ENCODE measurements at regions not wholly inside any gene's neighbourhood (a gene's known extent, or its start where the extent isn't known, plus 50 kb on each side); places are given as distances from the start of the nearest gene placed in this dataset.

DNA sequence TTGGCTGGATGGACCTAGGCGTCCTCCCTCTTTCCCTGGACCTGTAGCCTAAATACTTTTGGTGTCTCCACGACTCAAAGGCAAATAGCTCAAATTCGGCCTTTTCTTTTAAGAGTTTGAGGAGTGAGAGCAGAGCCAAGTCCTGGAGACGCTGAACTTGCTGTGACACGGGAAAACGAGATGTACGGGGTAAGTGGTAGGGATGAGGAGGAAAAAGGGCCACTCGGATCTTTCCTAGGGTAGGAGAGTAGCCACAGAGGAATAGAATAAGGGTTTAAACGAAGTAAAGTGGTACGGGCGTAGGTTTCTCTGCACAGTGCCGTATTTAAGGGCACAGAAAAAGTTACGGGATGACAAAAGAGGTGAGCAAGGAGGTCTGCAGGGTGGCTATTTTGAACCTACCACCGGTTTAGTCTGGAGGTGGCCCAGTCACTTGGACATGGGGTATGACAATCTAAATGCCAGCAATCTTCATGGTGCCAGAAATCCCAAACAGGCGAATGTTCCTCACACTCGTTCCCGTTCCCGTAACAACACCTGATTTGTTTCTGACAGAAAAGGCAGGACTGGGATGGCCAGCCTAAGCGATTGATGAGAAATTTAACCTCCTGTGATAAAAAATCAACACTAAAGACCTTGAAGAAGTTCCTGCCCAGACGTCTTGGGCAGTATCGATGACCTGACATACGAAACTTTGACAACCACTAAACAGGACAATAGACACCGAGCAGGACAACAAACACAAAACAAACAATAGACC, 149.3 kb downstream of the TRIM27 start:
- TF ChIP-seq TAF1 (IDR thresholded peaks at IDR 0.05; ENCODE audit: borderline replicate concordance, insufficient read depth, low read length) (no peak), POLR2AphosphoS5 (IDR thresholded peaks at IDR 0.05; ENCODE audit: low read depth, low read length) (no peak), FOXP2 (optimal IDR thresholded peaks at IDR 0.05; ENCODE audit: borderline replicate concordance, extremely low read depth, extremely low read length, insufficient read depth) (no peak), SIN3A (IDR thresholded peaks at IDR 0.05; ENCODE audit: borderline replicate concordance, insufficient read depth, low read length) (no peak)
- TF ChIP-seq, protein P1, sequence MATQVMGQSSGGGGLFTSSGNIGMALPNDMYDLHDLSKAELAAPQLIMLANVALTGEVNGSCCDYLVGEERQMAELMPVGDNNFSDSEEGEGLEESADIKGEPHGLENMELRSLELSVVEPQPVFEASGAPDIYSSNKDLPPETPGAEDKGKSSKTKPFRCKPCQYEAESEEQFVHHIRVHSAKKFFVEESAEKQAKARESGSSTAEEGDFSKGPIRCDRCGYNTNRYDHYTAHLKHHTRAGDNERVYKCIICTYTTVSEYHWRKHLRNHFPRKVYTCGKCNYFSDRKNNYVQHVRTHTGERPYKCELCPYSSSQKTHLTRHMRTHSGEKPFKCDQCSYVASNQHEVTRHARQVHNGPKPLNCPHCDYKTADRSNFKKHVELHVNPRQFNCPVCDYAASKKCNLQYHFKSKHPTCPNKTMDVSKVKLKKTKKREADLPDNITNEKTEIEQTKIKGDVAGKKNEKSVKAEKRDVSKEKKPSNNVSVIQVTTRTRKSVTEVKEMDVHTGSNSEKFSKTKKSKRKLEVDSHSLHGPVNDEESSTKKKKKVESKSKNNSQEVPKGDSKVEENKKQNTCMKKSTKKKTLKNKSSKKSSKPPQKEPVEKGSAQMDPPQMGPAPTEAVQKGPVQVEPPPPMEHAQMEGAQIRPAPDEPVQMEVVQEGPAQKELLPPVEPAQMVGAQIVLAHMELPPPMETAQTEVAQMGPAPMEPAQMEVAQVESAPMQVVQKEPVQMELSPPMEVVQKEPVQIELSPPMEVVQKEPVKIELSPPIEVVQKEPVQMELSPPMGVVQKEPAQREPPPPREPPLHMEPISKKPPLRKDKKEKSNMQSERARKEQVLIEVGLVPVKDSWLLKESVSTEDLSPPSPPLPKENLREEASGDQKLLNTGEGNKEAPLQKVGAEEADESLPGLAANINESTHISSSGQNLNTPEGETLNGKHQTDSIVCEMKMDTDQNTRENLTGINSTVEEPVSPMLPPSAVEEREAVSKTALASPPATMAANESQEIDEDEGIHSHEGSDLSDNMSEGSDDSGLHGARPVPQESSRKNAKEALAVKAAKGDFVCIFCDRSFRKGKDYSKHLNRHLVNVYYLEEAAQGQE (IDR thresholded peaks at IDR 0.05; ENCODE audit: insufficient read depth in 1 of 2, low read depth in 2 of 2, low read length in 2 of 2), result no peak

DNA sequence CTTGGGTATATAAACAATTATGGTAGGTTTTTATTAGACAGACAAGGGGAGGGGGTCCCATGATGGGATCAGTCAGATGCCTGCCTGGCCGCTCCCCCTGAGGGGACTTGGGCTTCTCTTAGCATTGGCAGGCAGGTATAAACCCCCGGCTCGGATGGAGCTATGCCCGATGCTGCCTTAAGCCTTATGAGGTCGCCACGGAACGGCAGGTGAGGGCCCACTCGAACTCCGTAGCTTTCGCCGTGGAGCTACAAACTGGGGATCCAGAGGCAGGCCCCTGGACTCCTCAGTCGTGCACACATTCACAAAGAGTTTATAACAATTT, 148.8 kb downstream of the TRIM27 start:
- TF ChIP-seq SIN3A (IDR thresholded peaks at IDR 0.05; ENCODE audit: borderline replicate concordance, insufficient read depth, low read length) (no peak), POLR2AphosphoS5 (IDR thresholded peaks at IDR 0.05; ENCODE audit: low read depth, low read length) (no peak), FOXP2 (optimal IDR thresholded peaks at IDR 0.05; ENCODE audit: borderline replicate concordance, extremely low read depth, extremely low read length, insufficient read depth) (no peak), TAF1 (IDR thresholded peaks at IDR 0.05; ENCODE audit: borderline replicate concordance, insufficient read depth, low read length) (no peak)
- TF ChIP-seq, protein P1 (IDR thresholded peaks at IDR 0.05; ENCODE audit: insufficient read depth in 1 of 2, low read depth in 2 of 2, low read length in 2 of 2), result no peak

DNA sequence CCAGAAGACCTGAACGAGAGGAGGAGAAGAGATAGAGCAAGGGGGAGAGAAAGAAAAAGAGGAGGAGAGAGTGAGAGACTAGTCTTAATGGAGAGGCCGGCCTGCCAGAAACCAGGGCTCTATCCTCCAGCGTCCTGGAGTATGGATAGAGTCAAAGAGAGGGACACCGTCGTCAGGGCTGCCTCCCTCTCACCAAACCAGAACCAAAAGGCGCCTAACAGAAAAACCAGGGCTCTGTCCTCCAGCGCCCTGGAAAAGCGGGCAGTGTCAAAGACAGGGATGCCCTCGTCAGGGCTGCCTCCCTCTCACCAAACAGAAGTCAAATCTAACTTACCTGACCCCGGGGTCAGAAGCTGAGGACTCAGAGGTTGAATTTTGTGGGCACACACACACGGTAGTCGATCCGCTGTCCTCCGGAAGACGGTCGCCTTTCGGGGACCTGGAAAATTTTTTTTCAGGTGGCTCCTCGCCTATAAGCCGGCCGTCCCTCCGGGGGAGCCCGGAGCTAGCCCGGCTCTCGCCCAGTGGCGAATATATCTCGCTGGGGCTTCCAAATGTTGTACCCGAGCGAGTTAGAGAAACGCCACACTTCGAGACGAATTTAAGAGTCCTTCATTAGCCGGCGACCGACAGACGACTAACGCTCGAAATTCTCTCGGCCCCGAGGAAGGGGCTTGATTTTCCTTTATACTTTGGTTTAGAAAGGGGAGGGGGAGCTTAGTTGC, 148.2 kb downstream of the TRIM27 start:
- TF ChIP-seq POLR2AphosphoS5 (IDR thresholded peaks at IDR 0.05; ENCODE audit: low read depth, low read length) (no peak), SIN3A (IDR thresholded peaks at IDR 0.05; ENCODE audit: borderline replicate concordance, insufficient read depth, low read length) (no peak), FOXP2 (optimal IDR thresholded peaks at IDR 0.05; ENCODE audit: borderline replicate concordance, extremely low read depth, extremely low read length, insufficient read depth) (no peak), TAF1 (IDR thresholded peaks at IDR 0.05; ENCODE audit: borderline replicate concordance, insufficient read depth, low read length) (no peak)
- TF ChIP-seq, protein P1 (IDR thresholded peaks at IDR 0.05; ENCODE audit: insufficient read depth in 1 of 2, low read depth in 2 of 2, low read length in 2 of 2), result no peak

DNA sequence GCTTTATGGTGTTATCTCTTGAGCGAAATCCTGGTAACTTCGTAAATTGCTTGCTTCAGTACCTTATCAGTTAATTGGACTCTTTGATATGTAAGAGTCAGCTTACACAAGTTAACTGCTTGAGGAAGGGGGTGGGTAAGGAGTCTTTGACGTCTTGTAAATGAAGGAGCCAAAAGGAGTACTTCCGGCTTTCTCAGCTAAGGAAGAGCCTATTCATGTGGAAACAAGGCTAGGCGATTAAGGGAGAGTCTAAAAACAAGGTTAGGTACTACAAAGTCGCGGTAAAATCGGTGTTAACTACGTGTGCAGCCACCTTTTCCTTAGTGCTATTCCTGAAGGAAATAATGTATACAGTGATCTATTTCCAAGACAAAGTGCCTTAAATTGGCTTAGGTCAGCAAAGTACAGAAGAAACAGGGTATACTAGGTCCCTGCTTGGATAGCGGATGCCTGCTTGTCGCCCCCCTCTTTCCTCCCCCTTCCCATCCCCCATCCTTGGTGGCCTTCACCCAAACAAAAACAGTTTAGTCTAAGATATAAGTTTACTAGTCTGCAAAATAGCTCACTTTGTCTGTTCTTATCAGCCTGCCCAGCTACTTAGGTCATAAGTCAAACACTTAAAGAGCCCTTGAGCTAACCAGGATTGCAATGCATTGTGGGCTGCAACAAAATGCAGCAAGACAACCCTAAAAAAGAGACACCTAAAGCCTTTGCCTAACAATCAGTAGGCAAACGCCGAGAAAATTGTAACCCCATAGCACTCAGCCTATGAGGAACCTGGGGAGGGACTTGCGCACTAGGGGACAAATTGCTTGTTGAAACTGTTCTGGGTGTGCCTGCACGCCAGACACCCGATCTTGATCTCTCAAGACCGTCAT, 147.3 kb downstream of the TRIM27 start:
- TF ChIP-seq POLR2AphosphoS5 (IDR thresholded peaks at IDR 0.05; ENCODE audit: low read depth, low read length), result no peak
- no peak for TF ChIP-seq SIN3A (IDR thresholded peaks at IDR 0.05; ENCODE audit: borderline replicate concordance, insufficient read depth, low read length)
- TF ChIP-seq, protein P1 (IDR thresholded peaks at IDR 0.05; ENCODE audit: insufficient read depth in 1 of 2, low read depth in 2 of 2, low read length in 2 of 2), result no peak
- no peak for TF ChIP-seq FOXP2 (optimal IDR thresholded peaks at IDR 0.05; ENCODE audit: borderline replicate concordance, extremely low read depth, extremely low read length, insufficient read depth)
- TF ChIP-seq TAF1 (IDR thresholded peaks at IDR 0.05; ENCODE audit: borderline replicate concordance, insufficient read depth, low read length), result no peak
